Neuronal stem cell (in vitro differentiated cells): ENCODE measurements at regions not wholly inside any gene's neighbourhood (a gene's known extent, or its start where the extent isn't known, plus 50 kb on each side); places are given as distances from the start of the nearest gene placed in this dataset.

Source experiments
- DNase-seq: peaks from one replicate; pipeline ENCODE4 v3.0.0-alpha.2; 2013; ENCODE audit warnings: low spot score
- H2AFZ ChIP-seq: one replicate; pipeline ENCODE4 v1.6.1; 2013; ENCODE audit warnings: mild to moderate bottlenecking, low read length, inconsistent platforms
- H2AK5ac ChIP-seq: 2 replicates; pipeline ENCODE4 v1.6.1; 2013; ENCODE audit warnings: low read depth, mild to moderate bottlenecking, inconsistent platforms, low read length, moderate library complexity, mixed read lengths
- H2BK120ac ChIP-seq: 2 replicates; pipeline ENCODE4 v1.6.1; 2013; ENCODE audit warnings: low read depth, mild to moderate bottlenecking, inconsistent platforms, low read length, moderate library complexity, mixed read lengths
- H2BK12ac ChIP-seq: one replicate; pipeline ENCODE4 v1.6.1; 2013; ENCODE audit warnings: low read length, inconsistent platforms
- H2BK15ac ChIP-seq: 2 replicates; pipeline ENCODE4 v1.6.1; 2013; ENCODE audit warnings: mild to moderate bottlenecking, low read length, inconsistent platforms, mixed read lengths
- H2BK5ac ChIP-seq: one replicate; pipeline ENCODE4 v1.6.1; 2013; ENCODE audit warnings: inconsistent platforms, mild to moderate bottlenecking, low read length, moderate library complexity
- H3K14ac ChIP-seq: one replicate; pipeline ENCODE4 v1.6.1; 2013; ENCODE audit warnings: low read length, inconsistent platforms
- H3K18ac ChIP-seq: 2 replicates; pipeline ENCODE4 v1.6.1; 2013; ENCODE audit warnings: low read length, inconsistent platforms
- H3K23ac ChIP-seq: 2 replicates; pipeline ENCODE4 v1.6.1; 2013; ENCODE audit warnings: low read depth, mild to moderate bottlenecking, mixed read lengths, low read length, inconsistent platforms; ENCODE audit not compliant: poor library complexity
- H3K27ac ChIP-seq: replicated peaks from 3 replicates; pipeline ENCODE4 v1.5.1; 2013; ENCODE audit warnings: low read length, inconsistent platforms
- H3K27me3 ChIP-seq, 3 experiments: 2 replicates each; pipeline ENCODE4 v1.6.1; 2013; ENCODE audit warnings: low read length in 3 of 3, mild to moderate bottlenecking in 2 of 3, inconsistent platforms in 1 of 3, low read depth in 1 of 3, mixed read lengths in 1 of 3, moderate library complexity in 1 of 3; ENCODE audit not compliant: control insufficient read depth in 3 of 3, insufficient read depth in 3 of 3
- H3K36me3 ChIP-seq, 2 donors: replicated peaks in 1 of 2; 2 replicates each; pipeline ENCODE4 v1.6.1; 2013; ENCODE audit warnings: low read length in 2 of 2; ENCODE audit not compliant: control insufficient read depth in 2 of 2, insufficient read depth in 2 of 2
- H3K4ac ChIP-seq: 2 replicates; pipeline ENCODE4 v1.6.1; 2013; ENCODE audit warnings: inconsistent platforms, mild to moderate bottlenecking, low read length, moderate library complexity
- H3K4me1 ChIP-seq, 2 donors: 1 replicate in 1 of 2; 2 replicates in 1 of 2; pipeline ENCODE4 v1.6.1; 2013; ENCODE audit warnings: low read length in 2 of 2, low read depth in 1 of 2; ENCODE audit not compliant: control insufficient read depth in 2 of 2, insufficient read depth in 1 of 2
- H3K4me2 ChIP-seq: one replicate; pipeline ENCODE4 v1.6.1; 2013; ENCODE audit warnings: mild to moderate bottlenecking, low read length, inconsistent platforms; ENCODE audit not compliant: insufficient read depth, poor library complexity, severe bottlenecking
- H3K4me3 ChIP-seq, 2 donors: 2 replicates each; pipeline ENCODE4 v1.5.1; 2013; ENCODE audit warnings: low read length in 2 of 2, mild to moderate bottlenecking in 2 of 2, inconsistent platforms in 1 of 2, moderate library complexity in 1 of 2
- H3K79me1 ChIP-seq: one replicate; pipeline ENCODE4 v1.6.1; 2013; ENCODE audit warnings: low read depth, mild to moderate bottlenecking, inconsistent platforms, low read length, moderate library complexity
- H3K9ac ChIP-seq: one replicate; pipeline ENCODE4 v1.6.1; 2013; ENCODE audit warnings: mild to moderate bottlenecking, low read depth, low read length, inconsistent platforms; ENCODE audit not compliant: poor library complexity
- H3K9me3 ChIP-seq, 2 donors: replicated peaks in 1 of 2; 2 replicates each; pipeline versions ENCODE3 to v1.6.1; 2013; ENCODE audit warnings: low read length in 2 of 2, mild to moderate bottlenecking in 2 of 2, inconsistent platforms in 1 of 2, low read depth in 1 of 2, mixed read lengths in 1 of 2, moderate library complexity in 1 of 2; ENCODE audit not compliant: control insufficient read depth in 2 of 2, insufficient read depth in 1 of 2
- H4K8ac ChIP-seq: one replicate; pipeline ENCODE4 v1.6.1; 2013; ENCODE audit warnings: low read depth, mild to moderate bottlenecking, inconsistent platforms, low read length, moderate library complexity
- H4K91ac ChIP-seq: one replicate; pipeline ENCODE4 v1.6.1; 2013; ENCODE audit warnings: low read length, low read depth, mild to moderate bottlenecking, inconsistent platforms; ENCODE audit not compliant: poor library complexity
- WGBS, 2 donors: extraction: QIAGEN DNeasy Blood & Tissue Kit; methylation state at CpG; one replicate each; pipeline ENCODE4 v1.1.7; 2013; ENCODE audit warnings: missing lambda C conversion rate in 2 of 2, mixed read lengths in 1 of 2; ENCODE audit not compliant: insufficient read length in 2 of 2, insufficient replicate concordance in 1 of 2; ENCODE audit errors: extremely low coverage in 2 of 2; 5-methylcytosine and 5-hydroxymethylcytosine counted together

DNA sequence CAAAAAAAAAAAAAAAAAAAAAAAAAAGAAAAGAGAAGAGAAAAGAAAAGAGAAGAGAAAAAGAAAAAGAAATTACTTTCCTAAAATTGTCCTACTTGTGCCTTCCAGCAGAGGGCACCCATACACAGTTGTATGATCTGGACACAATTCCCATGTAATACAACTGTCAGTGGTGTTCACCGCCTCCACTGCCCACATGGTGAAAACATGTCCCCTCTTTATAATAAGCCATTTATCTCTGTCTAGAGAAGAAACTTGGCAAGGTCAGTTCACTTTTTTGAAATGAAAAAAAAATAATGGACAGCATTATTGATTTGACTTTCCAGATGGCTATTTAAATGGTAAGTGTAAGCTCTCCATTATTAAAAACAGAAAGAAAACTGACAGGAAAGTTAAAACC lies 459.4 kb downstream of the GBE1 start:
- Histone ChIP-seq H4K91ac (no peak overlapping the region), H3K27me3 (no peaks in the 10 kb centered on the region), H3K9me3 (no peaks in the 10 kb centered on the region), H3K27ac (no peak overlapping the region), H2BK15ac (no peak overlapping the region), H4K8ac (no peak overlapping the region), H3K14ac (no peak overlapping the region), H2BK5ac (no peak overlapping the region), H3K4ac (no peak overlapping the region), H3K36me3 (no peaks in the 10 kb centered on the region), H2BK120ac (no peak overlapping the region), H3K4me3 (no peak overlapping the region), H3K4me1 (peaks cover 2% of the 10 kb centered on the region in 2 donors), H3K23ac (no peak overlapping the region), H3K9ac (no peak overlapping the region), H2AK5ac (no peak overlapping the region), H3K18ac (no peak overlapping the region), H2BK12ac (no peak overlapping the region), H3K4me2 (no peak overlapping the region), H2AFZ (no peak overlapping the region), H3K79me1 (no peaks in the 10 kb centered on the region)
- DNase-seq, result peak; percentile 24
- no CpG with 5 or more reads among the region's 1 CpG for WGBS, 2 donors

DNA sequence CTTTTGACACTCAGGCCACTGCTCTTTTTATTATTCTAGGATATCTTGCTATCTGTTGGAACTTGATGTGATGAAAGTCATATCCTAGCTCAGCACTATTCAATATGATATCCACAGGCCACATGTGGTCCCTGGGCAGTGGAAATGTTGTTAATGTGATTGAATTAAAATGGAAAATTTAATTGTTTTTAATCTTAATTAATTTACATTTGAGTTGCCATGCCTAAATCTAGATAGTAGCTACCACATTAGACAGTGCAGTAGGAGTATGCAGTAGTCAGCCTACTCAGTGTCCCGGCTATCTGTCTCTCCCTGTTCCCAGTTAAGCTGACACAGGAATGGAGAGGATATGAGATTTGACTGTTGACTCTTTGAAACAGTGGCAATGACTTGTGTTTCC lies 460.2 kb downstream of the GBE1 start:
- Histone ChIP-seq H3K36me3 (no peaks in the 10 kb centered on the region), H3K23ac (no peak overlapping the region), H3K27me3 (no peaks in the 10 kb centered on the region), H4K8ac (no peak overlapping the region), H2BK12ac (no peak overlapping the region), H2AK5ac (no peak overlapping the region), H2BK120ac (no peak overlapping the region), H2AFZ (no peak overlapping the region), H3K27ac (no peak overlapping the region), H2BK5ac (no peak overlapping the region), H3K18ac (no peak overlapping the region), H3K9ac (no peak overlapping the region), H4K91ac (no peak overlapping the region), H3K4me1 (peaks cover 2% of the 10 kb centered on the region in 2 donors), H3K9me3 (no peaks in the 10 kb centered on the region), H3K4ac (no peak overlapping the region), H3K79me1 (no peaks in the 10 kb centered on the region), H3K4me3 (no peak overlapping the region), H3K4me2 (no peak overlapping the region), H2BK15ac (no peak overlapping the region), H3K14ac (no peak overlapping the region)
- WGBS, 2 donors, result no CpG with 5 or more reads among the region's 1 CpG
- no peak for DNase-seq

DNA sequence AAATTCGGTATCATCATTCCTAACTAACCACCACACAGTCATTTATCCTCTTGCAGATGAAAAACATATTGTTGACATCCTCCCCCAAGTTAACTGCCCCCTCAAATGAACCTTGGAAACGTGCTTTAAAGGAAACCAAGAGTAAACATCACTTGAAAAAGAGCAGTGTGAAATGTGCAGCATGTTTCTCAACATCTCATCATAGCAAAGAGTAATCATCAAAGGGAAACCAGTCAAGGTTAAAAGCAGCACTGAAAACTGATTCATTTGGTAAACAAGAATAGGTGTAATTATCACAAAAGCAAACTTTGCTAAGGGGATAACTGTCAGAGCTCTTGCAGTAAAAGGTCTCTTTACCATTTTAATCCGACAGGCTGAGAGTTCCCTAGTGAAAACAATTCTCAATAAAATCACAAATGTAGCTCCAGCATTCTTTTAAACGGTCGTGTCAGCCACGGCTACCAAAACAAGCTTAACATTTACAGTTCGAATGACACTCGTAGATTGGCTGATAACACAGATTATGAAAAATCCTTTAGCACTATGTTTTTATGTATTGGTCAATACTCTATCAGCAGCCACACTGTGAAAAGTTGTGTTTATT lies 461.0 kb downstream of the GBE1 start:
- Histone ChIP-seq H3K9me3 (no peaks in the 10 kb centered on the region), H3K79me1 (no peaks in the 10 kb centered on the region), H3K4me3 (no peak overlapping the region), H2BK12ac (no peak overlapping the region), H2AK5ac (no peak overlapping the region), H2AFZ (no peak overlapping the region), H3K27me3 (no peaks in the 10 kb centered on the region), H3K4me1 (peaks cover 2% of the 10 kb centered on the region in 2 donors), H2BK15ac (no peak overlapping the region), H4K91ac (no peak overlapping the region), H4K8ac (no peak overlapping the region), H3K36me3 (no peaks in the 10 kb centered on the region), H3K18ac (no peak overlapping the region), H3K23ac (no peak overlapping the region), H3K14ac (no peak overlapping the region), H3K27ac (no peak overlapping the region), H3K9ac (no peak overlapping the region), H3K4me2 (no peak overlapping the region), H3K4ac (no peak overlapping the region), H2BK120ac (no peak overlapping the region), H2BK5ac (no peak overlapping the region)
- no peak for DNase-seq
- no CpG with 5 or more reads among the region's 8 CpGs for WGBS, 2 donors

DNA sequence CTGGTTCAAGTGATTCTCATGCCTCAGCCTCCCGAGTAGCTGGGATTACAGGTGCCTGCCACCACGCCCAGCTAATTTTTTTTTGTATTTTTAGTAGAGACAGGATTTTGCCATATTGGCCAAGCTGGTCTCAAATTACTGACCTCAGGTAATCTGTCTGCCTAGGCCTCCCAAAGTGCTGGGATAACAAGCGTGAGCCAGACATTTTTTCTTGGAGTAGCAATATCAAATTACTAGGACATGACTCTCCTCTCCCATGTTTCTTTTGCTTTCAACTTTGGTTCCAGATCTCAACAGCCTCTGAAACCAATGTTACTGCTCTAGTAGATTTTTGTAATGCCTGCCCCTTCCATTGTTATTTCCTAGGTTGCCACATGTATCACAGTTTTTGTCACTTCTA lies 462.0 kb downstream of the GBE1 start:
- no peak overlapping the region for H2BK12ac ChIP-seq
- H2BK15ac ChIP-seq, result no peak overlapping the region
- no peaks in the 10 kb centered on the region for H3K36me3 ChIP-seq
- no peak overlapping the region for H3K14ac ChIP-seq
- H3K4ac ChIP-seq, result no peak overlapping the region
- H3K79me1 ChIP-seq, result no peaks in the 10 kb centered on the region
- no CpG with 5 or more reads among the region's 3 CpGs for WGBS, 2 donors
- no peak overlapping the region for H4K91ac ChIP-seq
- H2BK120ac ChIP-seq, result no peak overlapping the region
- no peak overlapping the region for H3K4me3 ChIP-seq
- H3K23ac ChIP-seq, result no peak overlapping the region
- no peak overlapping the region for H3K4me2 ChIP-seq
- no peaks in the 10 kb centered on the region for H3K27me3 ChIP-seq
- no peak overlapping the region for H3K9ac ChIP-seq
- H3K27ac ChIP-seq, result no peak overlapping the region
- H3K18ac ChIP-seq, result no peak overlapping the region
- H3K9me3 ChIP-seq, result no peaks in the 10 kb centered on the region
- peaks cover 2% of the 10 kb centered on the region in 2 donors for H3K4me1 ChIP-seq
- no peak overlapping the region for H2BK5ac ChIP-seq
- DNase-seq, result no peak
- H4K8ac ChIP-seq, result no peak overlapping the region
- H2AFZ ChIP-seq, result no peak overlapping the region
- no peak overlapping the region for H2AK5ac ChIP-seq
